Endothelial cell of umbilical vein (primary cell): ENCODE measurements at regions not wholly inside any gene's neighbourhood (a gene's known extent, or its start where the extent isn't known, plus 50 kb on each side); places are given as distances from the start of the nearest gene placed in this dataset.

ENCODE experiments used
- BruUV-seq: library from RNA; stranded (reverse); fragments of 400-500 nt; replicated peaks from 2 replicates; lab custom pipeline; 2021; lab: Mats Ljungman, UMichigan
- CTCF ChIA-PET: fragments of 300-600, 350-600 bp; sonication (Branson Sonifier 250); formaldehyde crosslinking; loops from one replicate; lab custom pipeline; 2021; ENCODE audit warnings: antibody characterized with exemption, inconsistent platforms; lab: Charles Lee
- POLR2A ChIA-PET: fragments of 300-600, 350-600 bp; sonication (Branson Sonifier 250); formaldehyde crosslinking; loops from one replicate; lab custom pipeline; 2021; ENCODE audit warnings: antibody characterized with exemption, inconsistent platforms; lab: Charles Lee
- DNase-seq: peaks from one replicate; pipeline ENCODE4 v3.0.0-alpha.2; 2011; ENCODE audit warnings: low read depth, low spot score
- FAIRE-seq: peaks from 2 replicates; lab custom pipeline; 2011; peaks lifted over from hg19 to GRCh38; lab: Jason Lieb, UNC
- H2AFZ ChIP-seq: 2 replicates; pipeline ENCODE4 v1.6.0; 2012; ENCODE audit warnings: low read depth, low read length, control low read depth, inconsistent platforms
- H3K27ac ChIP-seq: 2 replicates; pipeline ENCODE4 v1.5.1; 2011; ENCODE audit warnings: low read depth, mild to moderate bottlenecking, control low read depth, low read length, moderate library complexity; ENCODE audit not compliant: insufficient read depth
- H3K27me3 ChIP-seq, 2 experiments: 2 replicates each; pipeline versions ENCODE4 v1.6.0 to v1.6.1; 2011; ENCODE audit warnings: low read length in 2 of 2, mixed read lengths in 1 of 2; ENCODE audit not compliant: control insufficient read depth in 2 of 2, insufficient read depth in 2 of 2
- H3K36me3 ChIP-seq, 2 experiments: 2 replicates in 1 of 2; 3 replicates in 1 of 2; pipeline ENCODE4 v1.5.1; 2011; ENCODE audit warnings: low read length in 2 of 2, mild to moderate bottlenecking in 1 of 2, moderate library complexity in 1 of 2; ENCODE audit not compliant: control insufficient read depth in 2 of 2, insufficient read depth in 2 of 2; ENCODE audit errors: extremely low read depth in 1 of 2
- H3K4me1 ChIP-seq: 3 replicates; pipeline ENCODE4 v1.5.1; 2011; ENCODE audit warnings: mild to moderate bottlenecking, low read length; ENCODE audit not compliant: control insufficient read depth, insufficient read depth; ENCODE audit errors: extremely low read depth
- H3K4me2 ChIP-seq: 2 replicates; pipeline ENCODE4 v1.6.1; 2011; ENCODE audit warnings: low read length, control low read depth, mixed read lengths; ENCODE audit not compliant: insufficient read depth
- H3K4me3 ChIP-seq, 3 experiments: fragments of 200-600 bp in 1 of 3; sonication (generic), shearing (Covaris generic) in 1 of 3; replicated peaks in 1 of 3; 2 replicates each; pipeline ENCODE4 v1.5.1; 2011 to 2016; ENCODE audit warnings: control low read depth in 3 of 3, low read length in 3 of 3, mild to moderate bottlenecking in 2 of 3, inconsistent platforms in 1 of 3, low read depth in 1 of 3, moderate library complexity in 1 of 3; ENCODE audit not compliant: insufficient read depth in 1 of 3
- H3K79me2 ChIP-seq: 2 replicates; pipeline ENCODE4 v1.6.0; 2012; ENCODE audit warnings: low read length, inconsistent platforms; ENCODE audit not compliant: control insufficient read depth, insufficient read depth
- H3K9ac ChIP-seq: replicated peaks from 2 replicates; pipeline ENCODE3; 2011; ENCODE audit warnings: low read length, control low read depth; ENCODE audit not compliant: insufficient read depth; ENCODE audit errors: extremely low read depth
- H3K9me1 ChIP-seq: replicated peaks from 3 replicates; pipeline ENCODE4 v1.6.0; 2011; ENCODE audit warnings: mild to moderate bottlenecking, low read length; ENCODE audit not compliant: control insufficient read depth, insufficient read depth; ENCODE audit errors: extremely low read depth
- H3K9me3 ChIP-seq: replicated peaks from 2 replicates; pipeline ENCODE4 v1.5.1; 2012; ENCODE audit warnings: low read length, inconsistent platforms; ENCODE audit not compliant: control insufficient read depth, insufficient read depth
- H4K20me1 ChIP-seq: replicated peaks from 2 replicates; pipeline ENCODE3; 2011; ENCODE audit warnings: mild to moderate bottlenecking, low read length; ENCODE audit not compliant: control insufficient read depth, insufficient read depth; ENCODE audit errors: extremely low read depth
- CTCF ChIP-seq, 2 donors: IDR thresholded peaks; 1 replicate in 1 of 2; 2 replicates in 1 of 2; pipeline ENCODE4 v1.5.1; 2011; ENCODE audit warnings: low read length in 2 of 2, mild to moderate bottlenecking in 2 of 2, moderate library complexity in 2 of 2, control low read depth in 1 of 2, inconsistent platforms in 1 of 2, low read depth in 1 of 2; ENCODE audit not compliant: insufficient read depth in 1 of 2; ENCODE audit errors: extremely low read depth in 1 of 2
- EZH2 ChIP-seq: IDR thresholded peaks from 2 replicates; pipeline ENCODE4 v1.6.1; 2012; ENCODE audit warnings: borderline replicate concordance, low read depth, mild to moderate bottlenecking, moderate library complexity, low read length, inconsistent platforms; ENCODE audit not compliant: severe bottlenecking
- FOS ChIP-seq: IDR thresholded peaks from 2 replicates; pipeline ENCODE4 v1.6.1; 2011; ENCODE audit warnings: mild to moderate bottlenecking, low read length, moderate library complexity, borderline replicate concordance; ENCODE audit not compliant: insufficient read depth
- GATA2 ChIP-seq: IDR thresholded peaks from 2 replicates; pipeline ENCODE4 v1.7.0; 2011; ENCODE audit warnings: low read depth, mild to moderate bottlenecking, moderate library complexity, mixed read lengths, low read length; ENCODE audit not compliant: insufficient read length, insufficient read depth
- JUN ChIP-seq: IDR thresholded peaks from 2 replicates; pipeline ENCODE4 v1.6.1; 2011; ENCODE audit warnings: borderline replicate concordance, low read depth; ENCODE audit not compliant: insufficient read length, insufficient read depth
- MAX ChIP-seq: IDR thresholded peaks from 2 replicates; pipeline ENCODE4 v1.6.1; 2011; ENCODE audit not compliant: insufficient read depth, insufficient read length
- MYC ChIP-seq: IDR thresholded peaks from one replicate; pipeline ENCODE4 v1.6.1; 2011; ENCODE audit warnings: mild to moderate bottlenecking, low read depth, low read length
- POLR2A ChIP-seq: IDR thresholded peaks from 2 replicates; pipeline ENCODE4 v1.6.1; 2012; ENCODE audit warnings: low read depth, mild to moderate bottlenecking, control low read depth, low read length
- POLR2AphosphoS5 ChIP-seq: IDR thresholded peaks from 2 replicates; pipeline ENCODE4 v1.6.1; 2012; ENCODE audit warnings: low read depth, mild to moderate bottlenecking, control low read depth, low read length, moderate library complexity; ENCODE audit not compliant: insufficient read depth
- dilution Hi-C: fragments of 300-500 bp; cut with MboI; formaldehyde crosslinking; loops from one replicate; pipeline ENCODE4 v1.15.0; 2019; ENCODE audit warnings: low sequenced_read_pairs; ENCODE audit not compliant: extremely low pct_ligation_motif_present
- intact Hi-C: fragments of 100-400 bp; cut with micrococcal nuclease; formaldehyde crosslinking; loops from one replicate; pipeline ENCODE4 v1.10.0; 2022

GRCh38 chr10:60446851-60447250, 57.2 kb upstream of the ANK3 start:
- dilution Hi-C loops (no loop called here), intact Hi-C loops (loop anchor here (2.0 to 10.0 kb wide), 3 partner anchors 322 to 835 kb away; no protein-coding TSS in a partner anchor)
- no TSS peak for BruUV-seq
- Histone ChIP-seq H3K36me3 (no peaks in the 10 kb centered on the region), H3K27me3 (no peaks in the 10 kb centered on the region), H3K9me1 (no peaks in the 10 kb centered on the region), H4K20me1 (no peaks in the 10 kb centered on the region), H3K27ac (no peak overlapping the region), H3K4me1 (peaks cover 7% of the 10 kb centered on the region), H3K4me3 (peak overlapping the region in 1 of 3 experiments; percentile 17), H2AFZ (peak overlapping the region; percentile 91), H3K4me2 (peak overlapping the region; percentile 52), H3K79me2 (no peaks in the 10 kb centered on the region), H3K9me3 (no peaks in the 10 kb centered on the region), H3K9ac (no peak overlapping the region)
- TF ChIP-seq EZH2, result no peak
- peak; percentile 4 for TF ChIP-seq JUN
- DNase-seq (peak; percentile 23), FAIRE-seq (peak; percentile 59)
- POLR2A ChIA-PET, result no interaction called here
- CTCF ChIA-PET, result interaction anchor here (0.6 to 5.4 kb wide), 7 partner anchors 12 to 332 kb away, joined by 3 to 63 read pairs (median 4); no protein-coding TSS in a partner anchor

GRCh38 chr10:60446070-60446833, 56.6 kb upstream of the ANK3 start:
- H4K20me1 ChIP-seq, result no peaks in the 10 kb centered on the region
- ChIA-PET CTCF (interaction anchor here (0.6 to 5.4 kb wide), 12 partner anchors 12 to 348 kb away, joined by 3 to 63 read pairs (median 4); no protein-coding TSS in a partner anchor), POLR2A (no interaction called here)
- dilution Hi-C loops, result no loop called here
- FAIRE-seq (no peak), DNase-seq (no peak)
- no peak overlapping the region for H3K9ac ChIP-seq
- no peaks in the 10 kb centered on the region for H3K36me3 ChIP-seq
- intact Hi-C loops, result loop anchor here (2.0 to 10.0 kb wide), 3 partner anchors 323 to 836 kb away; no protein-coding TSS in a partner anchor
- no peaks in the 10 kb centered on the region for H3K9me1 ChIP-seq
- no TSS peak for BruUV-seq
- peak overlapping the region; percentile 52 for H3K4me2 ChIP-seq
- H3K27me3 ChIP-seq, result no peaks in the 10 kb centered on the region
- H3K4me1 ChIP-seq, result peaks cover 7% of the 10 kb centered on the region
- no peak overlapping the region for H3K27ac ChIP-seq
- no peaks in the 10 kb centered on the region for H3K9me3 ChIP-seq
- no peak overlapping the region for H3K4me3 ChIP-seq
- H2AFZ ChIP-seq, result no peak overlapping the region
- no peaks in the 10 kb centered on the region for H3K79me2 ChIP-seq
- TF ChIP-seq POLR2A (no peak), CTCF (IDR thresholded peaks at IDR 0.05; ENCODE audit: extremely low read depth in 1 of 2, insufficient read depth in 1 of 2, low read depth in 1 of 2, low read length in 2 of 2) (no peak), MAX (no peak), EZH2 (no peak), JUN (no peak), POLR2AphosphoS5 (no peak), FOS (no peak), GATA2 (no peak), MYC (no peak)
